ENCODE measurements at regions not wholly inside any gene's neighbourhood (a gene's known extent, or its start where the extent isn't known, plus 50 kb on each side); places are given as distances from the start of the nearest gene placed in this dataset.

DNA sequence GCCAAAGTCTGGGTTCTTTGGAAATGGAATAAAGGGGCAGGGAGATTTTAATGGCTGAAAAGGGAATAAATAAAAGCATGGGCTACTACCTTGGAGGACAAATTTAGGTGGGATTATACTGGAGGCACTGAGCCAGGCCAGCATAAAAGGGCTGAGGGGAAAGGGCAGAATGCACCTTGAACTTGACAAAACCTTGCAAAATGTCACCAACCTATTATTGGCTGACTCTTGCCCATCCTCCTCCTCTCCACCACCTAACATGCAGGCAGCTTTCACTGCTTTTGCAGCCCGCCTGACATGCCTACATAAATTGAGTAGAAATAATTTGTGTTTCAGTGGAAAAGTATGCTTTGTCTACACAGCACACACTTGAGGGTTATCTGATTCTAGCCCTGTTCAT lies 65.3 kb upstream of the ABLIM1 start:
- no peak overlapping the region for H3K4me3 ChIP-seq (ENCODE audit: low read length)
- H3K9me3 ChIP-seq (replicated peaks; ENCODE audit: insufficient read depth, low read length): no peaks in the 10 kb centered on the region
- no peaks in the 10 kb centered on the region for H3K9me2 ChIP-seq (replicated peaks; ENCODE audit: insufficient read depth, low read length)
- no peaks in the 10 kb centered on the region for H4K20me1 ChIP-seq (ENCODE audit: insufficient read depth, low read length)
- H3K4me1 ChIP-seq (ENCODE audit: low read length): no peaks in the 10 kb centered on the region
- H3K79me2 ChIP-seq (ENCODE audit: low read length): no peaks in the 10 kb centered on the region
- H3K9ac ChIP-seq (ENCODE audit: low read length): no peak overlapping the region
- H3K27ac ChIP-seq (ENCODE audit: low read length): no peak overlapping the region
- no peaks in the 10 kb centered on the region for H3K36me3 ChIP-seq (replicated peaks; ENCODE audit: insufficient read depth, low read length)
- no peaks in the 10 kb centered on the region for H3F3A ChIP-seq (ENCODE audit: insufficient read depth, low read length)
- no peak for DNase-seq
- no peaks in the 10 kb centered on the region for H3K27me3 ChIP-seq (replicated peaks; ENCODE audit: insufficient read depth, low read length)
- H3K4me2 ChIP-seq (ENCODE audit: low read depth, low read length): no peak overlapping the region
- H2AFZ ChIP-seq (ENCODE audit: low read length): no peak overlapping the region
- TF ChIP-seq EZH2 (optimal IDR thresholded peaks at IDR 0.05; ENCODE audit: low read depth, low read length) (no peak), EZH2phosphoT487 (IDR thresholded peaks at IDR 0.05; ENCODE audit: low read length) (no peak), CTCF (IDR thresholded peaks at IDR 0.05; ENCODE audit: low read length) (no peak)

DNA sequence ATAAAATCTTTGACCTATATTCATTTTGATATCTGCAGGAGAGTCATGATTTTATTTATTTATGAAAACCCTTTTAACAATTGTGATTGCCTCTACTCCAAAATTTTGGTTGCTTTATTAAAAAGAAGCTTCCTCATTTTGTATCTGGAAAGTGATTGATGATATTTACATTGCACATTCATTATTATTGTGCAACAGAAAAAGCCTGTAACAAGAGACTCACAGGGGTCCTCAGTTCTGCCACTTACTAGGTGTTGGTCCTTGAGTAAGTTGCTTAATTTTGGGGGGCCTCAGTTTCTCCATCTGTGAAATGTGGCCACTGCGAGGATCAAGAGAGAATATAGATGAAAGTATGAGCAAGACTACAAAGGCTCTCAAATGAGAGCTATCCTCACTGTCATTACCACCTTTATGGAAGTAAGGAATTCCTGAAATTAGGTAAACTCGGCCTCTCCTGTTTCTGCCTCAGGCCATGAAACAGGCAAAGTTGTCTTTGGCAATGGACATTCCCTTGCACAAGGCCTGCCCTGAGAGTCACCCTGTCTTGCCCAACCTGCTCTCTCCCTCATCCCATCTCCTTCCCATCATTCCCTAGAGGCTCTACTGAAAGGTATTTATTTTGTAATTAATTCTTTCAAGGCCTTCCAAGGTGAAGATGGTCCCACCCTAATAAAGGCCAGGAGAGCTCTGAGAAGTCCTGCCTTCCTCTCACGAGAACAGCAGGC lies 66.1 kb upstream of the ABLIM1 start:
- Histone ChIP-seq H3K27ac (ENCODE audit: low read length) (no peak overlapping the region), H3K9me3 (replicated peaks; ENCODE audit: insufficient read depth, low read length) (no peaks in the 10 kb centered on the region), H3K4me1 (ENCODE audit: low read length) (no peaks in the 10 kb centered on the region), H3K9ac (ENCODE audit: low read length) (no peak overlapping the region), H4K20me1 (ENCODE audit: insufficient read depth, low read length) (no peaks in the 10 kb centered on the region), H3K36me3 (replicated peaks; ENCODE audit: insufficient read depth, low read length) (no peaks in the 10 kb centered on the region), H2AFZ (ENCODE audit: low read length) (no peak overlapping the region), H3K4me3 (ENCODE audit: low read length) (no peak overlapping the region), H3K4me2 (ENCODE audit: low read depth, low read length) (no peak overlapping the region), H3K9me2 (replicated peaks; ENCODE audit: insufficient read depth, low read length) (no peaks in the 10 kb centered on the region), H3K79me2 (ENCODE audit: low read length) (no peaks in the 10 kb centered on the region), H3F3A (ENCODE audit: insufficient read depth, low read length) (no peaks in the 10 kb centered on the region), H3K27me3 (replicated peaks; ENCODE audit: insufficient read depth, low read length) (no peaks in the 10 kb centered on the region)
- TF ChIP-seq EZH2phosphoT487 (IDR thresholded peaks at IDR 0.05; ENCODE audit: low read length) (no peak), EZH2 (optimal IDR thresholded peaks at IDR 0.05; ENCODE audit: low read depth, low read length) (no peak), CTCF (IDR thresholded peaks at IDR 0.05; ENCODE audit: low read length) (no peak)
- DNase-seq: no peak

DNA sequence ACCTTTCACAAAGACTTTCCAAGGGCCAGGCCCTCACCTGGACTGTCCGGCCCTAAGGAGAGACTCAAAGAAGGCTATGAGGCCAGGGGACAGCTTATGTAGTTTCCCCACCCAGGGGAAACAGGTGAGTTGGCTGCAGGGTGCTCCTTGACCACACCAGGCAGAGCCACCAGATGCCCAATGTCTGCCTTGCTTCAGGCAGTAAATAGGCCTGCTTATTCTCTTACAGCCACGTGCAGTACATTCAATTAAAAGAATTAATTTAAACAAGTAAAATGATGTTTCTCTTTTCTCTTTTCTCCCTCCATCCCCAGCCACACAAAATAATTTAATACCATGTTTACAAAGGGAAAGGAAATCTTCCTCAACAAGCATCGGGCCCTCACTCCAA lies 66.6 kb upstream of the ABLIM1 start:
- no peak overlapping the region for H2AFZ ChIP-seq (ENCODE audit: low read length)
- H3K9me2 ChIP-seq (replicated peaks; ENCODE audit: insufficient read depth, low read length): no peaks in the 10 kb centered on the region
- H3K4me2 ChIP-seq (ENCODE audit: low read depth, low read length): no peak overlapping the region
- no peaks in the 10 kb centered on the region for H3F3A ChIP-seq (ENCODE audit: insufficient read depth, low read length)
- H3K9me3 ChIP-seq (replicated peaks; ENCODE audit: insufficient read depth, low read length): no peaks in the 10 kb centered on the region
- no peaks in the 10 kb centered on the region for H3K27me3 ChIP-seq (replicated peaks; ENCODE audit: insufficient read depth, low read length)
- H3K4me1 ChIP-seq (ENCODE audit: low read length): no peaks in the 10 kb centered on the region
- H4K20me1 ChIP-seq (ENCODE audit: insufficient read depth, low read length): no peaks in the 10 kb centered on the region
- no peak overlapping the region for H3K9ac ChIP-seq (ENCODE audit: low read length)
- no peak for TF ChIP-seq CTCF (IDR thresholded peaks at IDR 0.05; ENCODE audit: low read length)
- no peak for TF ChIP-seq EZH2 (optimal IDR thresholded peaks at IDR 0.05; ENCODE audit: low read depth, low read length)
- TF ChIP-seq EZH2phosphoT487 (IDR thresholded peaks at IDR 0.05; ENCODE audit: low read length): no peak
- H3K27ac ChIP-seq (ENCODE audit: low read length): no peak overlapping the region
- H3K79me2 ChIP-seq (ENCODE audit: low read length): no peaks in the 10 kb centered on the region
- no peaks in the 10 kb centered on the region for H3K36me3 ChIP-seq (replicated peaks; ENCODE audit: insufficient read depth, low read length)
- no peak overlapping the region for H3K4me3 ChIP-seq (ENCODE audit: low read length)
- no peak for DNase-seq
